ENCODE measurements at regions not wholly inside any gene's neighbourhood (a gene's known extent, or its start where the extent isn't known, plus 50 kb on each side); places are given as distances from the start of the nearest gene placed in this dataset.

- ATAC-seq: no peak
Measured at GRCh38 chrX:20606831-20607230, 340.1 kb upstream of the RPS6KA3 start.

- no peak for ATAC-seq
Measured at GRCh38 chrX:20596856-20597255, 330.1 kb upstream of the RPS6KA3 start.

DNA sequence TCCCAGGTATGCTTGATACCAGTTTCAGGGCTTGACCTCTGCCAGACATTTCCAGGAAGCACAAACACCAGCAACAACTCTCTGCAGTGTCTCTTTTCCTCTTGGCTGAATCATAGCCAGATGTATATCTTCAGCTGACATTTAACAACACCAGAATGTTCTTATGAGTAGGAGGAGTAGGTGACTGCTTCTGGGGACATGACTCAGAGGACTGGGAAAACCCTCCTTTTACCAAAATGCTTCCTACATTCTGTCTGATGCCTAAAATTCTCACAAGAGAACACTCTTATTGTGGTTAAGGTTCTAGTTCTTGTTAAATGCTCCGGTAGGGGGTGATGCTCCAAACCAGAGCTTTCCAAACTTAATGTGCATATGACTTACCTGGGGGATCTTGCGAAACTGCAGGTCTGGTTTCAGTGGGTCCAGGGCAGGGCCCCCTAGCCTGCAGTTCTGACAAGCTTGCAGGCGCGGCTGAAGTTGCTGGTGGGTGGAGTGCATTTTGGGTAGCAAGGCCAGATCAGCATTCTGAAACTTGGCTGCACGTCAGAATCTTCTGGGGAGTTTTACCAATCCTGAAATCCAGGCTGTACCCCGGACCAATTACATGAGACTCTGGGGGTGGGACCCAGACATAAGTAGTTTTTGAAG is 329.3 kb upstream of the RPS6KA3 start:
- ATAC-seq: peak; percentile 69

DNA sequence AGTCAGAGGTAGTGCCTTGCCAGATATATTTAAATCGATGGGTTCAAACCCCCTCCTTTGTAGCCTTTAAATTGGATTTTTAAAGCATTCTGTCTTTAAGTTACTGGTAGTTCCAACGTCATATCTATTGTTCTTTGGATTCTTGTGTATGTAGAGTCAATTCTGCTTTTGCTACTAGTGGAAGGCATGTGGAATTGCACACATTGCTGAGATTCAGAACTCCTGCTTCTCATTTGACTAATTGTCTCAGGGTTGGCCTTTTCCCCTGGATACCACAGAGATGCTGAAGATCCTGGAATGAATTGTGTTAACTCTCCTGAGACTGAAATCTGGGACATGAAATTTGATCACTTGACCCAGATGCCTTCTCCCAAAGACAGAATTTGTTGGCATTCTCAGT is 328.3 kb upstream of the RPS6KA3 start:
- no peak for ATAC-seq

DNA sequence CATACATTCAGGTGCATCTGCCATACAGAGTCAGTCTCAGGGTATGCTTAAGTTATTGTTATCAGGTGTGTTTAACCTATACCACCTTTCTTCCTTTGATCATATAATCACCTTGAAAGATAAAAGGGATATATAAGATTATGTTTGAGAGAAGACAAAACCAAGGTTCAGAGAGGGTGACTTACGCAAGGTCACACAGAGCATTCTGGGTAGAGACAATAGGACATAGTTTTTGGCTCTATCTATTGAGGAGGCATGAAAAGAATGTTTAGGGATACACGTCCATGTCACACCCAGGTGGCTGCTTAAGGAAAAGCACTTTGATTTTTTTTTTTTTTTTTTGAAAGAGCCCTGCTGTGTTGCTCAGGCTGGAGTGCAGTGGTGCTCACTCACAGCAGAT is 327.1 kb upstream of the RPS6KA3 start:
- ATAC-seq: no peak

- no peak for ATAC-seq
Measured at GRCh38 chrX:20593402-20593801, 326.7 kb upstream of the RPS6KA3 start.

DNA sequence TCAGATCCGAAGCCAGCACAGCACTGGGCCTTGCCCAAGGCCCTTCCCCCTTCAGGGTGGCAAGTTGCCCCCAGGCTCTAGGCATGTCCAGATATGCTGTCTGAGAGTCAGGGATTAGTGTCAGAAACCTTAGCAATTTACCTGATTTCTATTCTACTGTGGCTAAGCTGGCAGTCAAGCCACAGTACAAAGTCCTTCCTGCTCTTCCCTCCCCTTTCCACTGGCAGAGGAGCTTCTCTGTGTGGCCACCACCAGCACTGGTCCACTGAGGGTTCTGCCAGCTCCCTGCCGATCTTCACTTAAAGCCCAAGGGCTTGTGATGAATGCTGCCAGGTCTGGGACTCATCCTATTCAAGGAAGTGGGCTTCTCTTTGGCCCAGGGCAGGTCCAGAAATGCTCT is 324.5 kb upstream of the RPS6KA3 start:
- no peak for ATAC-seq

GRCh38 chrX:20585782-20586181 is 319.1 kb upstream of the RPS6KA3 start:
- ATAC-seq: no peak

- no peak for ATAC-seq
Measured at GRCh38 chrX:20571611-20572010, 304.9 kb upstream of the RPS6KA3 start.

GRCh38 chrX:20567108-20567507 is 300.4 kb upstream of the RPS6KA3 start:
- no peak for ATAC-seq

DNA sequence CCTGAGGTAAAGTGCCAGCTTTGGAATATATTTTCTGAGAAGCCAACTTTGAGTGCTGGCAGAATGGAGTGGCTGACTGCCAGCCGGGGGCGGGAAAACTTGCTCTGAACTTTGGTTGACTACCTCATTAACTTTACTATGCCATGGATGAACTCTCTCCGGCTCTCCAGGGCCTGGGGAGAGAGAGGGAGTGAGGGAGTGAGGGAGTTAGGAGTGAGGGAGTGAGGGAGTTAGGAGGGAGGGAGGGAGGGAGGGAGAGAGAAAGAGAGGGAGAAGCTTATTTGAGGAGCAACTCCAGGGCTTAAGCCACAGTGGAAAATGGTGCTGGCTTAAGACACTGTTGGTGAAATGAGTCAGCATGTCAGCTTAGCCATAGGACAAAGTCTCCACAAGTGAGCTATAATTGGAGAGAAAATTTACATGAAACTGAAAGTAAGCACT is 280.9 kb upstream of the RPS6KA3 start:
- ATAC-seq: no peak

DNA sequence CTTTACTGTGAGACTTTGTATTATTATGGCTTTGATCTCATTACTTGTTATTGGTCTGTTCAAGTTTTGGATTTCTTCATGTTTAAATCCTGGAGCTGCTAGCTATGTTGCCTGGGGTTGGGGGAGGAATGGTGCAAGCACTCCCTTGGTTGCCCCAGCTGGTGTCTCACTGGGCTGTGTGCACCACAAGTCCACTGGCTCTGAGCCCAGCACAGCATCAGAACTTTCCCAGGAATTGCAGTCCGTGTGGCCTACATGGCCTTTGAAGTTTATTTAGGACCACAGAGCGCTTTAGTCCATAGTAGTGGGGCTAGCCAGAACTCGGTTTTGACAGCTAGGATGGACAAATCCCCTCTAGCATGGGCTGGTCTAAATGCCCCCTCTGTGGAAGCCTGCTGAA is 278.8 kb upstream of the RPS6KA3 start:
- ATAC-seq: no peak

GRCh38 chrX:20542072-20542471 is 275.4 kb upstream of the RPS6KA3 start:
- ATAC-seq: no peak

GRCh38 chrX:20538974-20539373 is 272.3 kb upstream of the RPS6KA3 start:
- ATAC-seq: no peak

DNA sequence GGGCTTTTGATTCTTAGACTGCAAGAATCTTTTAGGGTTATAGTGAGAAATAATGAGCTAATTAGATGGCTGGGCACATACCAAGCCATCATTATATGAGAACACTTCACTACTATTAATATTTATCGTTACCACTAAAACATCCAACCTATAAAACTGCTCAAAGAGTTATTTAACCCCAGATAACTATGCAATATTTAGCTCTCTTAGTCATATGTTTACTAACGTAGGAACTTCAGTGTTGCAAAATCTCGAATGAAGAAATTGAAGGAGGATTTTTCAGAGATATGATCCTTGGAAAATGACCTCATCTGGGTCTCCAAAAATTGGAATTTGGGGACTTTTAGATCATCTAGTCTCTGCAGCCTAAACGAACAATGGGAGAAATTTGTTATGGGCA is 265.0 kb upstream of the RPS6KA3 start:
- ATAC-seq: no peak

GRCh38 chrX:20530406-20530921 is 263.8 kb upstream of the RPS6KA3 start:
- no peak for ATAC-seq

DNA sequence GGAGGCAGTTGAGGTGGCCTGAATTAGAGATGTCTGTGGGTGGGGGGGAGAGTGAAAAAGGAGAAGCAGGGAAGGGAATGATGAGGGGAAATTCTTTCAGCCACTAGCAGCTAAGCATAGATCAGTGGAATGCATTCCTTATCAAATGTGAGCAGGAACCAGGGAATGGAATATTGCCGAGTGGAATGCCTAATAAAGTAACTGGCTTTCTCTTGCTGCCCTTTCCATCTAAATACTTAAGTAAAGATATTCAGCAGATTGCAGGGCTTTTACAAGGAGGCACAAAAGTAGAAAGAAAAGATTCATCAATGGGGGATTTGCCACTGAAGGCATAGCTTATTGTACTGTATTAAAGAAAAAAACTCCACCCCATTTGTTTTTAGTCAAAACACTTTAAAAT is 263.0 kb upstream of the RPS6KA3 start:
- no peak for ATAC-seq

GRCh38 chrX:20529301-20529700 is 262.6 kb upstream of the RPS6KA3 start:
- ATAC-seq: no peak

- ATAC-seq: peak; percentile 62
Measured at GRCh38 chrX:20527558-20528011, 260.9 kb upstream of the RPS6KA3 start.

DNA sequence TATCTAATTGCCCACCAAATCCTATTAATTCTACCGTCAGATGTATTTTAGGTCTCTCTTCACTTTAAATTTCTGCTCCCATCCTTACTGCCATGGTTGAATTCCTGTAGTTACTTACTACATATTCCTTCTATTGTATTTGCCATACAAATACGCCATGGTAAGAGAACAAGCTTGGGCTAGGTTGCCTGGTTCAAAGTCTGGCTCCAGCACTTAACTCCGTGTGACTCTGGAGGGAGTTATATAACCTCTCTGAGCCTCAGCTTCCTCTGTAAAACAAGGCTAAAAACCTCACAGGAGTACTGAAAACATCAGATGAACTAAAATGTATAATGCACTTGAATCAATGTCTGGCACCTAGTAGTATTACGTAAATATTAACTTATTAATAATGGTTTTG is 260.3 kb upstream of the RPS6KA3 start:
- ATAC-seq: no peak

DNA sequence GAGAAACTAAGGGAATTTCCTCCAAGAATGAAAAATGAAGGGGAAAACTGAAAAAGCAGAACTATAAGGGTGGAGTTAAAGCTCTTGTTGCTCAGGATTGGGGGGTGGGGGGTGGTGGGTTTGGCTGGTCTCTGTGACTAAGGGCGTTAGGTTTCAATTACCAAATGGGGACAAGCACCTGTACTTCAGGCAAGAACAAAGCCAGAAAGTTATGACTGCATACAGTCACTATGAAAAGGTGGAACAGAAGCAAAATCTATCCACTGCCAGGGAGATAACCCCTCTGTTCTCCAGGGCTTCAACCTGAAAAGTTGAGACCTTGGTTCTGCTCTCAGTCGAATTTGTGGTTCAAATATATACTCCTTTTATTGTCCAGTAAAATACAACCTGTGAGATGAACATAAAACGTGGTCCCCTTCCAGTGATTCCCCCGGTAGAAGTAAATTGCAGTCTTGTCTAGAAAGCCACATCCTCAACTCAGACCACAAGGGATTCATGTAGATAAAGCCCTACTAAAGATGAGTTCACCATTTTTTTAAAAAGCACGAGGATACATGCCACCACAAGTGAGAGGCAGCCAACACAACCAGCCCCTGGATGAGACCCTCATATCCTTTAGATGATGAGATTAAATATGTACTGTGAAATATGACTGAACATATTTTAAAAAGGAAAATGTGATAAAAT is 257.1 kb upstream of the RPS6KA3 start:
- ATAC-seq: no peak

- no peak for ATAC-seq
Measured at GRCh38 chrX:20522420-20522819, 255.7 kb upstream of the RPS6KA3 start.

DNA sequence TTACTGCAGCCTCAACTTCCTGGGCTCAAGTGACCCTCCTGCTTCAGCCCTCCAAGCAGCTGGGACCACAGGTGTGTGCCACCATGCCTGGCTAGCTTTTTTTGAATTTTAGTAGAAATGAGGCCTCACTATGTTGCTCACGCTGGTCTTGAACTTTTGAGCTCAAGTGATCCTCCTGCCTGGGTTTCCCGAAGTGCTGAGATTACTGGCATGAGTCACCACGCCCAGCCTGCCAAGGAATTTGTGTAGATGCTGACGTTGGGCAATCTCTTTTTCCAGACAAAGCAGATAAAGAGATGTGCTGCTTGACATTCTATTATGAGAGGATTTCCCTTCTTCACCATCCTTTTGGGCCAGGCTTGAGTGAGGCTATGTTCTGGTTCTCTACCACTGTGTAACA is 254.5 kb upstream of the RPS6KA3 start:
- ATAC-seq: no peak

GRCh38 chrX:20519826-20520225 is 253.1 kb upstream of the RPS6KA3 start:
- no peak for ATAC-seq
